Mesenchymal stem cell (in vitro differentiated cells and primary cell): ENCODE measurements at regions not wholly inside any gene's neighbourhood (a gene's known extent, or its start where the extent isn't known, plus 50 kb on each side); places are given as distances from the start of the nearest gene placed in this dataset.

ENCODE experiments used
- DNase-seq: peaks from one replicate; pipeline ENCODE4 v3.0.0-alpha.2; 2013
- H2AFZ ChIP-seq: one replicate; pipeline ENCODE4 v1.6.1; 2013; ENCODE audit warnings: low read depth, mild to moderate bottlenecking, control low read depth, inconsistent platforms, low read length, moderate library complexity
- H2AK5ac ChIP-seq: 2 replicates; pipeline ENCODE4 v1.6.1; 2013; ENCODE audit warnings: low read length, moderate library complexity, mild to moderate bottlenecking, inconsistent platforms; ENCODE audit not compliant: severe bottlenecking
- H2BK120ac ChIP-seq: one replicate; pipeline ENCODE4 v1.6.1; 2013; ENCODE audit warnings: low read depth, mild to moderate bottlenecking, inconsistent platforms, low read length, moderate library complexity
- H2BK12ac ChIP-seq, 2 experiments: one replicate each; pipeline ENCODE4 v1.6.1; 2013; ENCODE audit warnings: inconsistent platforms in 2 of 2, low read length in 2 of 2, mild to moderate bottlenecking in 2 of 2, moderate library complexity in 2 of 2, control low read depth in 1 of 2
- H2BK15ac ChIP-seq: one replicate; pipeline ENCODE4 v1.6.1; 2013; ENCODE audit warnings: mild to moderate bottlenecking, low read depth, inconsistent platforms; ENCODE audit not compliant: poor library complexity, severe bottlenecking
- H2BK5ac ChIP-seq: 2 replicates; pipeline ENCODE4 v1.6.1; 2013; ENCODE audit warnings: low read depth, mild to moderate bottlenecking, low read length, control low read depth, inconsistent platforms; ENCODE audit not compliant: poor library complexity, severe bottlenecking
- H3K14ac ChIP-seq, 2 experiments: one replicate each; pipeline ENCODE4 v1.6.1; 2013; ENCODE audit warnings: inconsistent platforms in 2 of 2, low read length in 2 of 2, control low read depth in 1 of 2, mild to moderate bottlenecking in 1 of 2, moderate library complexity in 1 of 2
- H3K18ac ChIP-seq, 2 experiments: one replicate each; pipeline ENCODE4 v1.6.1; 2013; ENCODE audit warnings: inconsistent platforms in 2 of 2, low read length in 2 of 2, control low read depth in 1 of 2, low read depth in 1 of 2, mild to moderate bottlenecking in 1 of 2
- H3K23ac ChIP-seq, 2 experiments: one replicate each; pipeline ENCODE4 v1.6.1; 2013; ENCODE audit warnings: inconsistent platforms in 2 of 2, low read length in 2 of 2, mild to moderate bottlenecking in 2 of 2, moderate library complexity in 2 of 2, control low read depth in 1 of 2
- H3K27ac ChIP-seq: 2 replicates; pipeline ENCODE4 v1.5.1; 2013; ENCODE audit warnings: mild to moderate bottlenecking, moderate library complexity, low read length, control low read depth, inconsistent platforms; ENCODE audit not compliant: poor library complexity, severe bottlenecking
- H3K27me3 ChIP-seq, 2 experiments: 2 replicates each; pipeline versions ENCODE4 v1.6.1 to v1.7.0; 2013; ENCODE audit warnings: low read length in 2 of 2, mild to moderate bottlenecking in 2 of 2, moderate library complexity in 2 of 2, control low read depth in 1 of 2, inconsistent platforms in 1 of 2; ENCODE audit not compliant: control insufficient read depth in 1 of 2, insufficient read depth in 1 of 2
- H3K36me3 ChIP-seq, 2 experiments: 2 replicates each; pipeline versions ENCODE4 v1.6.1 to v1.7.0; 2013; ENCODE audit warnings: low read length in 2 of 2, control low read depth in 1 of 2, inconsistent platforms in 1 of 2, low read depth in 1 of 2, mild to moderate bottlenecking in 1 of 2; ENCODE audit not compliant: insufficient read depth in 2 of 2, control insufficient read depth in 1 of 2
- H3K4ac ChIP-seq, 2 experiments: one replicate each; pipeline ENCODE4 v1.6.1; 2013; ENCODE audit warnings: inconsistent platforms in 2 of 2, low read length in 2 of 2, mild to moderate bottlenecking in 2 of 2, moderate library complexity in 2 of 2, control low read depth in 1 of 2, low read depth in 1 of 2
- H3K4me1 ChIP-seq: 2 replicates; pipeline ENCODE4 v1.6.1; 2013; ENCODE audit warnings: low read depth, low read length, control low read depth; ENCODE audit not compliant: control insufficient read depth, insufficient read depth
- H3K4me2 ChIP-seq: 2 replicates; pipeline ENCODE4 v1.6.1; 2013; ENCODE audit warnings: low read length, mild to moderate bottlenecking, inconsistent platforms; ENCODE audit not compliant: poor library complexity, severe bottlenecking
- H3K4me3 ChIP-seq, 2 experiments: 2 replicates each; pipeline versions ENCODE4 v1.5.1 to v1.7.0; 2013; ENCODE audit warnings: low read length in 2 of 2, mild to moderate bottlenecking in 2 of 2, control low read depth in 1 of 2, low read depth in 1 of 2; ENCODE audit not compliant: insufficient read depth in 1 of 2
- H3K79me1 ChIP-seq: replicated peaks from 2 replicates; pipeline ENCODE4 v1.6.1; 2013; ENCODE audit warnings: mild to moderate bottlenecking, control low read depth, low read length, inconsistent platforms; ENCODE audit not compliant: poor library complexity, severe bottlenecking
- H3K9ac ChIP-seq: 2 replicates; pipeline ENCODE4 v1.7.0; 2013; ENCODE audit warnings: mild to moderate bottlenecking, low read length, moderate library complexity
- H3K9me3 ChIP-seq: 2 replicates; pipeline ENCODE4 v1.7.0; 2013; ENCODE audit warnings: mild to moderate bottlenecking, low read length; ENCODE audit not compliant: control insufficient read depth
- H4K8ac ChIP-seq: one replicate; pipeline ENCODE4 v1.6.1; 2013; ENCODE audit warnings: inconsistent platforms, mild to moderate bottlenecking, low read length, moderate library complexity
- H4K91ac ChIP-seq: one replicate; pipeline ENCODE4 v1.6.1; 2013; ENCODE audit warnings: mild to moderate bottlenecking, low read length, inconsistent platforms
- WGBS: methylation state at CpG from one replicate; pipeline ENCODE4 v1.1.7; 2013; ENCODE audit warnings: mixed read lengths; 5-methylcytosine and 5-hydroxymethylcytosine counted together

- H3K18ac ChIP-seq = no peak overlapping the region
- no peak overlapping the region for H3K4me3 ChIP-seq
- H2BK5ac ChIP-seq = no peak overlapping the region
- no peak overlapping the region for H3K14ac ChIP-seq
- H3K23ac ChIP-seq = no peak overlapping the region
- H3K9ac ChIP-seq = no peak overlapping the region
- no peaks in the 10 kb centered on the region for H3K9me3 ChIP-seq
- no peak overlapping the region for H3K27ac ChIP-seq
- no peak overlapping the region for H4K8ac ChIP-seq
- no peak overlapping the region for H4K91ac ChIP-seq
- no peak for DNase-seq
- H2BK15ac ChIP-seq = no peak overlapping the region
- no peak overlapping the region for H3K4me2 ChIP-seq
- H2BK120ac ChIP-seq = no peak overlapping the region
- no peak overlapping the region for H2AFZ ChIP-seq
- H2AK5ac ChIP-seq = no peak overlapping the region
- no peaks in the 10 kb centered on the region for H3K79me1 ChIP-seq
- no peaks in the 10 kb centered on the region for H3K36me3 ChIP-seq
- 48% methylated on average over 2 of the region's 4 CpGs for WGBS
- H3K4ac ChIP-seq = no peak overlapping the region
- H3K27me3 ChIP-seq = no peaks in the 10 kb centered on the region
- no peak overlapping the region for H2BK12ac ChIP-seq
- peaks cover 2% of the 10 kb centered on the region for H3K4me1 ChIP-seq
Observed at GRCh38 chr2:67922080-67922785, 140.6 kb downstream of the C1D start.

- H3K79me1 ChIP-seq = no peaks in the 10 kb centered on the region
- no peak overlapping the region for H3K27ac ChIP-seq
- no peak overlapping the region for H3K4ac ChIP-seq
- 74% methylated on average over 4 of the region's 4 CpGs for WGBS
- no peak overlapping the region for H2AK5ac ChIP-seq
- H4K8ac ChIP-seq = no peak overlapping the region
- H4K91ac ChIP-seq = no peak overlapping the region
- H3K14ac ChIP-seq = no peak overlapping the region
- no peaks in the 10 kb centered on the region for H3K9me3 ChIP-seq
- H2BK5ac ChIP-seq = no peak overlapping the region
- DNase-seq = no peak
- H3K36me3 ChIP-seq = no peaks in the 10 kb centered on the region
- H3K27me3 ChIP-seq = no peaks in the 10 kb centered on the region
- no peak overlapping the region for H3K18ac ChIP-seq
- H3K4me2 ChIP-seq = no peak overlapping the region
- no peak overlapping the region for H2BK120ac ChIP-seq
- H3K23ac ChIP-seq = no peak overlapping the region
- H2BK12ac ChIP-seq = no peak overlapping the region
- H3K9ac ChIP-seq = no peak overlapping the region
- H3K4me3 ChIP-seq = no peak overlapping the region
- H2BK15ac ChIP-seq = no peak overlapping the region
- no peak overlapping the region for H2AFZ ChIP-seq
- no peaks in the 10 kb centered on the region for H3K4me1 ChIP-seq
Observed at GRCh38 chr2:67923696-67924095, 139.1 kb downstream of the C1D start.

GRCh38 chr2:67927501-67927900, 135.3 kb downstream of the C1D start:
- Histone ChIP-seq H3K4me3 (no peak overlapping the region), H3K4me1 (no peaks in the 10 kb centered on the region), H3K18ac (no peak overlapping the region), H3K4ac (no peak overlapping the region), H2BK15ac (no peak overlapping the region), H3K9ac (no peak overlapping the region), H3K4me2 (no peak overlapping the region), H3K14ac (no peak overlapping the region), H2AFZ (no peak overlapping the region), H3K9me3 (no peaks in the 10 kb centered on the region), H3K79me1 (no peaks in the 10 kb centered on the region), H2BK5ac (no peak overlapping the region), H3K36me3 (no peaks in the 10 kb centered on the region), H2AK5ac (no peak overlapping the region), H3K23ac (no peak overlapping the region), H4K91ac (no peak overlapping the region), H3K27me3 (no peaks in the 10 kb centered on the region), H4K8ac (peak overlapping the region; percentile 42), H3K27ac (no peak overlapping the region), H2BK120ac (no peak overlapping the region), H2BK12ac (no peak overlapping the region)
- WGBS = 58% methylated on average over 2 of the region's 3 CpGs
- no peak for DNase-seq

- Histone ChIP-seq H3K36me3 (no peaks in the 10 kb centered on the region), H3K18ac (no peak overlapping the region)
- WGBS = 61% methylated on average over 3 of the region's 3 CpGs
Observed at GRCh38 chr2:67930156-67930555, 132.6 kb downstream of the C1D start.

More at GRCh38 chr2:67930156-67930555, 132.6 kb downstream of the C1D start:
- no peak overlapping the region for H3K4ac ChIP-seq
- no peak for DNase-seq
- H4K91ac ChIP-seq = no peak overlapping the region
- H3K14ac ChIP-seq = no peak overlapping the region
- H3K9ac ChIP-seq = no peak overlapping the region
- no peak overlapping the region for H2BK12ac ChIP-seq
- no peak overlapping the region for H3K27ac ChIP-seq
- no peak overlapping the region for H3K4me3 ChIP-seq
- no peak overlapping the region for H2AFZ ChIP-seq
- no peak overlapping the region for H2BK5ac ChIP-seq
- H2BK120ac ChIP-seq = no peak overlapping the region
- H3K9me3 ChIP-seq = no peaks in the 10 kb centered on the region
- no peak overlapping the region for H2BK15ac ChIP-seq
- no peaks in the 10 kb centered on the region for H3K27me3 ChIP-seq
- no peak overlapping the region for H3K4me2 ChIP-seq
- no peaks in the 10 kb centered on the region for H3K4me1 ChIP-seq
- H3K23ac ChIP-seq = no peak overlapping the region
- H3K79me1 ChIP-seq = no peaks in the 10 kb centered on the region
- H2AK5ac ChIP-seq = no peak overlapping the region
- H4K8ac ChIP-seq = no peak overlapping the region
